OCI-LY7 (cell line): ENCODE measurements at regions not wholly inside any gene's neighbourhood (a gene's known extent, or its start where the extent isn't known, plus 50 kb on each side); places are given as distances from the start of the nearest gene placed in this dataset.

ENCODE experiments used
- BruUV-seq: library from RNA; stranded (reverse); fragments of 400-500 nt; replicated peaks from 2 replicates; lab custom pipeline; 2021; lab: Mats Ljungman, UMichigan
- CTCF ChIA-PET: fragments of 300-600 bp; sonication (Branson Sonifier 250); formaldehyde crosslinking; loops from one replicate; lab custom pipeline; 2022; ENCODE audit warnings: antibody characterized with exemption; ENCODE audit not compliant: unreplicated experiment; lab: Charles Lee
- POLR2A ChIA-PET: fragments of 300-600 bp; sonication (Branson Sonifier 250); formaldehyde crosslinking; loops from one replicate; lab custom pipeline; 2022; ENCODE audit warnings: antibody characterized with exemption; lab: Charles Lee
- DNase-seq: peaks from one replicate; pipeline ENCODE4 v3.0.0-alpha.2; 2015; ENCODE audit warnings: low spot score
- H2AFZ ChIP-seq: fragments of 200-600 bp; sonication (generic), shearing (Covaris generic); 2 replicates; pipeline ENCODE4 v1.6.1; 2014; ENCODE audit warnings: mild to moderate bottlenecking, antibody characterized with exemption, low read length, moderate library complexity
- H3K27ac ChIP-seq: fragments of 200-600 bp; sonication (generic); 2 replicates; pipeline ENCODE4 v1.5.1; 2014; ENCODE audit warnings: mixed run types, low read depth, mild to moderate bottlenecking, moderate library complexity, low read length, inconsistent platforms; ENCODE audit not compliant: poor library complexity, severe bottlenecking
- H3K36me3 ChIP-seq: fragments of 200-600 bp; sonication (generic); 2 replicates; pipeline ENCODE4 v1.6.1; 2014; ENCODE audit warnings: mild to moderate bottlenecking, antibody characterized with exemption, low read length, moderate library complexity, mixed read lengths; ENCODE audit not compliant: insufficient read depth
- H3K4me1 ChIP-seq: fragments of 200-600 bp; sonication (generic); 2 replicates; pipeline ENCODE4 v1.5.1; 2014; ENCODE audit warnings: mild to moderate bottlenecking, low read length; ENCODE audit not compliant: insufficient read depth, poor library complexity, severe bottlenecking
- H3K4me2 ChIP-seq: fragments of 200-600 bp; sonication (generic); 2 replicates; pipeline ENCODE4 v1.6.1; 2014; ENCODE audit warnings: mild to moderate bottlenecking, low read length
- H3K4me3 ChIP-seq: fragments of 200-600 bp; sonication (generic); 2 replicates; pipeline ENCODE4 v1.5.1; 2014; ENCODE audit warnings: mild to moderate bottlenecking, low read depth, low read length; ENCODE audit not compliant: poor library complexity, severe bottlenecking
- H3K79me2 ChIP-seq: fragments of 200-600 bp; sonication (generic); 2 replicates; pipeline ENCODE4 v1.6.1; 2016; ENCODE audit warnings: low read depth, mild to moderate bottlenecking, low read length, moderate library complexity, mixed read lengths; ENCODE audit not compliant: insufficient read depth
- H3K9me2 ChIP-seq: fragments of 200-600 bp; sonication (generic); 2 replicates; pipeline ENCODE4 v1.6.1; 2016; ENCODE audit warnings: mild to moderate bottlenecking, low read length, mixed read lengths; ENCODE audit not compliant: insufficient read depth
- H3K9me3 ChIP-seq: fragments of 200-600 bp; sonication (generic); 2 replicates; pipeline ENCODE4 v1.6.1; 2014; ENCODE audit warnings: mild to moderate bottlenecking, mixed run types, low read length, mixed read lengths
- H4K20me1 ChIP-seq: fragments of 200-600 bp; sonication (generic); 2 replicates; pipeline ENCODE4 v1.6.1; 2014; ENCODE audit warnings: mild to moderate bottlenecking, antibody characterized with exemption, low read length, moderate library complexity, mixed read lengths; ENCODE audit not compliant: insufficient read depth
- CTCF ChIP-seq: fragments of 200-600 bp; sonication (generic); conservative IDR thresholded peaks from 2 replicates; pipeline ENCODE4 v1.5.1; 2014; ENCODE audit warnings: mild to moderate bottlenecking, antibody characterized with exemption, low read length, moderate library complexity, mixed read lengths
- EZH2phosphoT487 ChIP-seq: fragments of 200-600 bp; sonication (generic); IDR thresholded peaks from 2 replicates; pipeline ENCODE4 v1.6.1; 2018; ENCODE audit warnings: low read depth, borderline replicate concordance, mild to moderate bottlenecking, mixed run types, antibody characterized with exemption, low read length, moderate library complexity, mixed read lengths
- intact Hi-C: fragments of 100-400 bp; cut with micrococcal nuclease; formaldehyde crosslinking; loops from one replicate; pipeline ENCODE4 v1.10.0; 2022; ENCODE audit not compliant: unreplicated experiment

GRCh38 chr4:147054228-147054872 is 108.7 kb upstream of the TTC29 start:
- intact Hi-C loops: no loop called here
- no peaks in the 10 kb centered on the region for H3K4me1 ChIP-seq
- no peaks in the 10 kb centered on the region for H3K79me2 ChIP-seq
- H4K20me1 ChIP-seq: no peaks in the 10 kb centered on the region
- no peak overlapping the region for H3K27ac ChIP-seq
- H3K36me3 ChIP-seq: no peaks in the 10 kb centered on the region
- no peaks in the 10 kb centered on the region for H3K9me2 ChIP-seq
- H3K9me3 ChIP-seq: no peaks in the 10 kb centered on the region
- CTCF ChIA-PET: no interaction called here
- no peak for TF ChIP-seq EZH2phosphoT487
- TF ChIP-seq CTCF: no peak
- H3K4me3 ChIP-seq: no peak overlapping the region
- POLR2A ChIA-PET: no interaction called here
- no TSS peak for BruUV-seq
- H3K4me2 ChIP-seq: no peak overlapping the region
- DNase-seq: no peak
- H2AFZ ChIP-seq: no peak overlapping the region

- intact Hi-C loops: no loop called here
- ChIA-PET CTCF (no interaction called here), POLR2A (interaction anchor here (1.1 to 1.2 kb wide), 2 partner anchors 16 to 711 kb away, joined by 3 to 4 read pairs; no protein-coding TSS in a partner anchor)
- peak overlapping the region; percentile 48 for H3K4me2 ChIP-seq
- DNase-seq: peak; percentile 12
- H3K4me3 ChIP-seq: peak overlapping the region; percentile 38
- BruUV-seq: no TSS peak
- no peaks in the 10 kb centered on the region for H3K79me2 ChIP-seq
- no peaks in the 10 kb centered on the region for H4K20me1 ChIP-seq
- no peak overlapping the region for H3K27ac ChIP-seq
- H3K9me3 ChIP-seq: no peaks in the 10 kb centered on the region
- H3K36me3 ChIP-seq: no peaks in the 10 kb centered on the region
- TF ChIP-seq EZH2phosphoT487 (no peak), CTCF (no peak)
- peak overlapping the region; percentile 87 for H2AFZ ChIP-seq
- no peaks in the 10 kb centered on the region for H3K4me1 ChIP-seq
- H3K9me2 ChIP-seq: no peaks in the 10 kb centered on the region
Measured at GRCh38 chr4:147056940-147057610, 111.4 kb upstream of the TTC29 start.
